ENCODE measurements at regions not wholly inside any gene's neighbourhood (a gene's known extent, or its start where the extent isn't known, plus 50 kb on each side); places are given as distances from the start of the nearest gene placed in this dataset.

- no peak for TF ChIP-seq POLR2A (IDR thresholded peaks at IDR 0.05)
- TF ChIP-seq CTCF (IDR thresholded peaks at IDR 0.05 in 4 of 5, conservative IDR thresholded peaks at IDR 0.05 in 1 of 5) = no peak
Measured at GRCh38 chr1:30194741-30195423, 528.5 kb downstream of the MATN1 start.

Data from gastrocnemius medialis (tissue), 4 donors.